Neuronal stem cell (in vitro differentiated cells): ENCODE measurements at regions not wholly inside any gene's neighbourhood (a gene's known extent, or its start where the extent isn't known, plus 50 kb on each side); places are given as distances from the start of the nearest gene placed in this dataset.

Source experiments
- DNase-seq: peaks from one replicate; pipeline ENCODE4 v3.0.0-alpha.2; 2013; ENCODE audit warnings: low spot score
- H2AFZ ChIP-seq: one replicate; pipeline ENCODE4 v1.6.1; 2013; ENCODE audit warnings: mild to moderate bottlenecking, low read length, inconsistent platforms
- H2AK5ac ChIP-seq: 2 replicates; pipeline ENCODE4 v1.6.1; 2013; ENCODE audit warnings: low read depth, mild to moderate bottlenecking, inconsistent platforms, low read length, moderate library complexity, mixed read lengths
- H2BK120ac ChIP-seq: 2 replicates; pipeline ENCODE4 v1.6.1; 2013; ENCODE audit warnings: low read depth, mild to moderate bottlenecking, inconsistent platforms, low read length, moderate library complexity, mixed read lengths
- H2BK12ac ChIP-seq: one replicate; pipeline ENCODE4 v1.6.1; 2013; ENCODE audit warnings: low read length, inconsistent platforms
- H2BK15ac ChIP-seq: 2 replicates; pipeline ENCODE4 v1.6.1; 2013; ENCODE audit warnings: mild to moderate bottlenecking, low read length, inconsistent platforms, mixed read lengths
- H2BK5ac ChIP-seq: one replicate; pipeline ENCODE4 v1.6.1; 2013; ENCODE audit warnings: inconsistent platforms, mild to moderate bottlenecking, low read length, moderate library complexity
- H3K14ac ChIP-seq: one replicate; pipeline ENCODE4 v1.6.1; 2013; ENCODE audit warnings: low read length, inconsistent platforms
- H3K18ac ChIP-seq: 2 replicates; pipeline ENCODE4 v1.6.1; 2013; ENCODE audit warnings: low read length, inconsistent platforms
- H3K23ac ChIP-seq: 2 replicates; pipeline ENCODE4 v1.6.1; 2013; ENCODE audit warnings: low read depth, mild to moderate bottlenecking, mixed read lengths, low read length, inconsistent platforms; ENCODE audit not compliant: poor library complexity
- H3K27ac ChIP-seq: replicated peaks from 3 replicates; pipeline ENCODE4 v1.5.1; 2013; ENCODE audit warnings: low read length, inconsistent platforms
- H3K27me3 ChIP-seq, 3 experiments: 2 replicates each; pipeline ENCODE4 v1.6.1; 2013; ENCODE audit warnings: low read length in 3 of 3, mild to moderate bottlenecking in 2 of 3, inconsistent platforms in 1 of 3, low read depth in 1 of 3, mixed read lengths in 1 of 3, moderate library complexity in 1 of 3; ENCODE audit not compliant: control insufficient read depth in 3 of 3, insufficient read depth in 3 of 3
- H3K36me3 ChIP-seq, 2 donors: replicated peaks in 1 of 2; 2 replicates each; pipeline ENCODE4 v1.6.1; 2013; ENCODE audit warnings: low read length in 2 of 2; ENCODE audit not compliant: control insufficient read depth in 2 of 2, insufficient read depth in 2 of 2
- H3K4ac ChIP-seq: 2 replicates; pipeline ENCODE4 v1.6.1; 2013; ENCODE audit warnings: inconsistent platforms, mild to moderate bottlenecking, low read length, moderate library complexity
- H3K4me1 ChIP-seq, 2 donors: 1 replicate in 1 of 2; 2 replicates in 1 of 2; pipeline ENCODE4 v1.6.1; 2013; ENCODE audit warnings: low read length in 2 of 2, low read depth in 1 of 2; ENCODE audit not compliant: control insufficient read depth in 2 of 2, insufficient read depth in 1 of 2
- H3K4me2 ChIP-seq: one replicate; pipeline ENCODE4 v1.6.1; 2013; ENCODE audit warnings: mild to moderate bottlenecking, low read length, inconsistent platforms; ENCODE audit not compliant: insufficient read depth, poor library complexity, severe bottlenecking
- H3K4me3 ChIP-seq, 2 donors: 2 replicates each; pipeline ENCODE4 v1.5.1; 2013; ENCODE audit warnings: low read length in 2 of 2, mild to moderate bottlenecking in 2 of 2, inconsistent platforms in 1 of 2, moderate library complexity in 1 of 2
- H3K79me1 ChIP-seq: one replicate; pipeline ENCODE4 v1.6.1; 2013; ENCODE audit warnings: low read depth, mild to moderate bottlenecking, inconsistent platforms, low read length, moderate library complexity
- H3K9ac ChIP-seq: one replicate; pipeline ENCODE4 v1.6.1; 2013; ENCODE audit warnings: mild to moderate bottlenecking, low read depth, low read length, inconsistent platforms; ENCODE audit not compliant: poor library complexity
- H3K9me3 ChIP-seq, 2 donors: replicated peaks in 1 of 2; 2 replicates each; pipeline versions ENCODE3 to v1.6.1; 2013; ENCODE audit warnings: low read length in 2 of 2, mild to moderate bottlenecking in 2 of 2, inconsistent platforms in 1 of 2, low read depth in 1 of 2, mixed read lengths in 1 of 2, moderate library complexity in 1 of 2; ENCODE audit not compliant: control insufficient read depth in 2 of 2, insufficient read depth in 1 of 2
- H4K8ac ChIP-seq: one replicate; pipeline ENCODE4 v1.6.1; 2013; ENCODE audit warnings: low read depth, mild to moderate bottlenecking, inconsistent platforms, low read length, moderate library complexity
- H4K91ac ChIP-seq: one replicate; pipeline ENCODE4 v1.6.1; 2013; ENCODE audit warnings: low read length, low read depth, mild to moderate bottlenecking, inconsistent platforms; ENCODE audit not compliant: poor library complexity
- WGBS, 2 donors: extraction: QIAGEN DNeasy Blood & Tissue Kit; methylation state at CpG; one replicate each; pipeline ENCODE4 v1.1.7; 2013; ENCODE audit warnings: missing lambda C conversion rate in 2 of 2, mixed read lengths in 1 of 2; ENCODE audit not compliant: insufficient read length in 2 of 2, insufficient replicate concordance in 1 of 2; ENCODE audit errors: extremely low coverage in 2 of 2; 5-methylcytosine and 5-hydroxymethylcytosine counted together

GRCh38 chr13:73972545-73972944, 161.7 kb downstream of the KLF12 start:
- Histone ChIP-seq H3K27me3 (no peaks in the 10 kb centered on the region), H3K23ac (no peak overlapping the region)

DNA sequence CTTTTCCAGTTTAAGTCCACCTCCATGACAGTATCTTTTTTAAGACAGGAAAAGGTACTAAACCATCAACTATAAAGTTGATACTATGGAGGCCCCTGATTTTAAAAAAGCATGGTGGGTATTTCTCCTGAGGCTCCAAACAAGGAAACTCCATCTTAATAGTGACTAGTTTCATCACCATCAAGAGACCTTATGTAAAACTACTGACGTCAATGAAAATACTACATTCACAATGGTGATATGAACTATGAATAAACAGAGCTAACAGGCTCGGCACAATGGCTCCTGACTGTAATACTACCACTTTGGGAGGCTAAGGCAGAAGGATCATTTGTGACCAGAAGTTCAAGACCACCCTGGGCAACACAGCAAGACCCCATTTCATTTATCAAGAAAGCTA, 162.7 kb downstream of the KLF12 start:
- H3K4me1 ChIP-seq: peaks cover 2 to 7% of the 10 kb centered on the region in 2 donors
- no peaks in the 10 kb centered on the region for H3K36me3 ChIP-seq
- H3K9ac ChIP-seq: no peak overlapping the region
- no peaks in the 10 kb centered on the region for H3K79me1 ChIP-seq
- no peak overlapping the region for H2AK5ac ChIP-seq
- H3K18ac ChIP-seq: no peak overlapping the region
- no peak overlapping the region for H2AFZ ChIP-seq
- H2BK5ac ChIP-seq: no peak overlapping the region
- H3K27ac ChIP-seq: no peak overlapping the region
- H3K4ac ChIP-seq: no peak overlapping the region
- H4K8ac ChIP-seq: no peak overlapping the region
- H4K91ac ChIP-seq: no peak overlapping the region
- H3K9me3 ChIP-seq: peaks cover 3 to 13% of the 10 kb centered on the region in 2 donors
- no peak overlapping the region for H3K4me2 ChIP-seq
- H3K4me3 ChIP-seq: no peak overlapping the region
- no peak overlapping the region for H3K14ac ChIP-seq
- no peak for DNase-seq
- no CpG with 5 or more reads among the region's 2 CpGs for WGBS, 2 donors
- H3K27me3 ChIP-seq: no peaks in the 10 kb centered on the region
- H3K23ac ChIP-seq: no peak overlapping the region
- H2BK15ac ChIP-seq: no peak overlapping the region
- no peak overlapping the region for H2BK120ac ChIP-seq
- H2BK12ac ChIP-seq: no peak overlapping the region

More at GRCh38 chr13:73972545-73972944, 161.7 kb downstream of the KLF12 start:
- no peak overlapping the region for H2AFZ ChIP-seq
- no peak overlapping the region for H2AK5ac ChIP-seq
- no peak overlapping the region for H3K4ac ChIP-seq
- H3K9me3 ChIP-seq: peaks cover 3 to 16% of the 10 kb centered on the region in 2 donors
- WGBS, 2 donors: no CpG with 5 or more reads among the region's 7 CpGs
- no peak overlapping the region for H2BK120ac ChIP-seq
- H2BK12ac ChIP-seq: no peak overlapping the region
- H3K36me3 ChIP-seq: no peaks in the 10 kb centered on the region
- H3K27ac ChIP-seq: no peak overlapping the region
- no peaks in the 10 kb centered on the region for H3K79me1 ChIP-seq
- H3K4me3 ChIP-seq: no peak overlapping the region
- no peak overlapping the region for H3K14ac ChIP-seq
- H3K4me1 ChIP-seq: no peaks in the 10 kb centered on the region
- no peak overlapping the region for H3K4me2 ChIP-seq
- H2BK15ac ChIP-seq: no peak overlapping the region
- H3K18ac ChIP-seq: no peak overlapping the region
- H4K91ac ChIP-seq: no peak overlapping the region
- DNase-seq: no peak
- H2BK5ac ChIP-seq: no peak overlapping the region
- H3K9ac ChIP-seq: no peak overlapping the region
- no peak overlapping the region for H4K8ac ChIP-seq

DNA sequence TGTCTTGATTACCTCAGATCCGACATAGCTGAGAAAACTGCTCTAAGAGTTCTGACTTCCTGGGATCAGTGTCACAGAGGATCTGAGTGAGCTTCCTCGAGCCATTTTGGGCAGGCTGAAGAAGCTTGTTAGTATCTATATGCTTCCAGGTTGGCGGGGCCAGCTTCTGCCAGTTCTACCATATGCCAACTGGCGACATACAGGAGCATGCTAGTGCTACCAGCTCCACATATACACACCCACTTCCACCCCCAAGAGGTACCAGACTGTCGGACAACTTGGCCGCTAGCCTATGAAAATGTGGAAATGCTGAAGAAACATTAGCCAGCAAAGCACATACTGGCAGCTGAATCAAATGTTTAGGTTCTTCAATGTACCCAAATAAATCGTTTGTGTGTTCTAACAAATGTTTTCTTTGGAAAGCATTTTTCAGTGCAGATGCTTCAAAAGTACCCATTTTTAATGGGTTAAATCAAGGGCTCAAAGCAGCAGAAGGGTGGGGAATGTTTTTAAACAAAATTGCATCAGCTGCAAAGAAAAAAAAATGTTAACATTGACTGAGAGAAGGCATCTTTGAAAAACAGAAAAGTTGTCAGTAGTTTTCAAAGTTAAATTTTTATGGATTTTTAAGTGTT, 163.7 kb downstream of the KLF12 start:
- no peak overlapping the region for H3K18ac ChIP-seq
- no peak overlapping the region for H2AFZ ChIP-seq
- H3K9ac ChIP-seq: no peak overlapping the region
- H2BK120ac ChIP-seq: no peak overlapping the region
- H3K27ac ChIP-seq: no peak overlapping the region
- WGBS, 2 donors: no CpG with 5 or more reads among the region's 7 CpGs
- H2BK15ac ChIP-seq: no peak overlapping the region
- peaks cover under 1 to 13% of the 10 kb centered on the region in 2 donors for H3K9me3 ChIP-seq
- H3K36me3 ChIP-seq: no peaks in the 10 kb centered on the region
- H2BK5ac ChIP-seq: no peak overlapping the region
- no peak overlapping the region for H3K23ac ChIP-seq
- H3K4me3 ChIP-seq: no peak overlapping the region
- no peak overlapping the region for H3K14ac ChIP-seq
- H4K91ac ChIP-seq: no peak overlapping the region
- no peak for DNase-seq
- no peak overlapping the region for H2BK12ac ChIP-seq
- no peaks in the 10 kb centered on the region for H3K79me1 ChIP-seq
- H3K4me1 ChIP-seq: peaks cover 4 to 16% of the 10 kb centered on the region in 2 donors
- no peak overlapping the region for H3K4me2 ChIP-seq
- H3K4ac ChIP-seq: no peak overlapping the region
- H3K27me3 ChIP-seq: no peaks in the 10 kb centered on the region
- H4K8ac ChIP-seq: no peak overlapping the region
- no peak overlapping the region for H2AK5ac ChIP-seq

- H3K9ac ChIP-seq: no peak overlapping the region
- no peak overlapping the region for H3K4me2 ChIP-seq
- no peak overlapping the region for H2BK5ac ChIP-seq
- peaks cover 6 to 16% of the 10 kb centered on the region in 2 donors for H3K4me1 ChIP-seq
- no peak overlapping the region for H3K23ac ChIP-seq
- no peak overlapping the region for H2BK120ac ChIP-seq
- no peak overlapping the region for H4K91ac ChIP-seq
- no CpG with 5 or more reads among the region's 5 CpGs for WGBS, 2 donors
- H3K27me3 ChIP-seq: no peaks in the 10 kb centered on the region
- no peak overlapping the region for H3K18ac ChIP-seq
- H3K36me3 ChIP-seq: no peaks in the 10 kb centered on the region
- peaks cover 0 to 4% of the 10 kb centered on the region in 2 donors for H3K9me3 ChIP-seq
- H2BK12ac ChIP-seq: no peak overlapping the region
- DNase-seq: no peak
- no peak overlapping the region for H3K27ac ChIP-seq
- no peak overlapping the region for H3K4me3 ChIP-seq
- H3K4ac ChIP-seq: no peak overlapping the region
- no peak overlapping the region for H2AK5ac ChIP-seq
- H4K8ac ChIP-seq: no peak overlapping the region
- no peak overlapping the region for H3K14ac ChIP-seq
- H2AFZ ChIP-seq: no peak overlapping the region
- H3K79me1 ChIP-seq: peaks cover 1% of the 10 kb centered on the region
- H2BK15ac ChIP-seq: no peak overlapping the region
These were observed 166.6 kb downstream of the KLF12 start for GRCh38 chr13:73967397-73968165.
